Panc1 (cell line): ENCODE measurements at regions not wholly inside any gene's neighbourhood (a gene's known extent, or its start where the extent isn't known, plus 50 kb on each side); places are given as distances from the start of the nearest gene placed in this dataset.

ENCODE experiments used
- ATAC-seq: fragments of 200-7000 bp; cut with Tn5 transposase; 2 replicates; pipeline ENCODE4 v1.9.1; 2020; ENCODE audit warnings: mild to moderate bottlenecking, moderate library complexity
- BruUV-seq: library from RNA; stranded (reverse); fragments of 400-500 nt; replicated peaks from 2 replicates; lab custom pipeline; 2021; lab: Mats Ljungman, UMichigan
- CTCF ChIA-PET: fragments of 300-600 bp; sonication (Branson Sonifier 250); formaldehyde crosslinking; loops from one replicate; lab custom pipeline; 2022; ENCODE audit warnings: antibody characterized with exemption; lab: Charles Lee
- POLR2A ChIA-PET: fragments of 300-600 bp; sonication (Branson Sonifier 250); formaldehyde crosslinking; loops from one replicate; lab custom pipeline; 2022; ENCODE audit warnings: antibody characterized with exemption; lab: Charles Lee
- DNase-seq: peaks from one replicate; pipeline ENCODE4 v3.0.0-alpha.2; 2010; ENCODE audit warnings: low read depth, low spot score
- H3K27ac ChIP-seq: 2 replicates; pipeline ENCODE4 v1.5.1; 2011; ENCODE audit warnings: mild to moderate bottlenecking, low read length, inconsistent platforms
- H3K27me3 ChIP-seq: fragments of 200-500 bp; sonication (Bioruptor generic); 2 replicates; pipeline ENCODE4 v1.6.0; 2014; ENCODE audit warnings: low read length, inconsistent platforms; ENCODE audit not compliant: control insufficient read depth, insufficient read depth
- H3K36me3 ChIP-seq: fragments of 200-500 bp; sonication (Bioruptor generic); 2 replicates; pipeline ENCODE4 v1.5.1; 2014; ENCODE audit warnings: inconsistent platforms, mild to moderate bottlenecking, low read length, moderate library complexity; ENCODE audit not compliant: control insufficient read depth, insufficient read depth
- H3K4me1 ChIP-seq: 2 replicates; pipeline ENCODE4 v1.5.1; 2011; ENCODE audit warnings: inconsistent platforms, mild to moderate bottlenecking, low read length, moderate library complexity; ENCODE audit not compliant: control insufficient read depth, insufficient read depth
- H3K4me3 ChIP-seq, 2 experiments: 2 replicates each; pipeline ENCODE4 v1.5.1; 2011 to 2012; ENCODE audit warnings: low read depth in 2 of 2, low read length in 2 of 2, mild to moderate bottlenecking in 2 of 2, inconsistent platforms in 1 of 2, moderate library complexity in 1 of 2
- H3K9me3 ChIP-seq: fragments of 200-500 bp; sonication (Bioruptor generic); 2 replicates; pipeline ENCODE4 v1.5.1; 2014; ENCODE audit warnings: low read depth, mild to moderate bottlenecking, inconsistent platforms, low read length, moderate library complexity; ENCODE audit not compliant: control insufficient read depth, insufficient read depth
- POLR2AphosphoS5 ChIP-seq: IDR thresholded peaks from 2 replicates; pipeline ENCODE4 v1.6.1; 2012; ENCODE audit warnings: mild to moderate bottlenecking, low read depth, low read length, moderate library complexity
- SIN3A ChIP-seq: IDR thresholded peaks from 2 replicates; pipeline ENCODE4 v1.6.1; 2012; ENCODE audit warnings: low read depth, mild to moderate bottlenecking, low read length, moderate library complexity, borderline replicate concordance; ENCODE audit not compliant: insufficient read depth
- TCF7L2 ChIP-seq: IDR thresholded peaks from 2 replicates; pipeline ENCODE4 v1.6.1; 2011; ENCODE audit warnings: mild to moderate bottlenecking, low read depth, low read length, inconsistent platforms
- in situ Hi-C: cut with HindIII; loops from 2 replicates; pipeline ENCODE4 v1.10.0; 2016; ENCODE audit warnings: low sequenced_read_pairs, low pct_unique_long_range_greater_than_20kb
- intact Hi-C: fragments of 100-400 bp; cut with micrococcal nuclease; formaldehyde crosslinking; loops from one replicate; pipeline ENCODE4 v1.10.0; 2022; ENCODE audit not compliant: unreplicated experiment
- TF ChIP-seq, protein P1 (sequence below): fragments of 450-650 bp; IDR thresholded peaks from 2 replicates; pipeline ENCODE4 v1.5.1; 2017; ENCODE audit warnings: mild to moderate bottlenecking
- TF ChIP-seq, protein P2 (sequence below), 2 experiments: IDR thresholded peaks; 2 replicates each; pipeline ENCODE4 v1.6.1; 2011 to 2012; ENCODE audit warnings: low read depth in 2 of 2, control low read depth in 1 of 2, low read length in 1 of 2, mild to moderate bottlenecking in 1 of 2, moderate library complexity in 1 of 2; ENCODE audit not compliant: insufficient read depth in 1 of 2

DNA sequence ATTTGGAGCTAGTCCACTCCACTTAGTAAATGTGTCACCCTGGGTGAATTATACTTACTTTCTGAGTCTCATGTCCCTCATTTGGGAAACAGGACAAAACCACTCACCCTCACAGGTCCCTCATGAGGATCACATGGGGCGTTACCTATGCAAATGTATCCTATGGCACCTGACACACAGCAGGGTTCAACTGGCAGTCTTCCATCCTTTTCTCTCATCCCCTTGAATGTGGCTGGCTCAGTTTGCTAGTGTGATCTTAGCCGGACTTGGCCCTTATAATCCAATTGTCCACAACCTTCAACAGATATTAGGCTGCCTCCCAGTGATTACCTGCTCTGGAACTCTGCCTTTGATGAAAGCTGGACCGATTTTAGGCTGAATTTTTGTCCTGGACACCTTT, 308.8 kb downstream of the MAP2K6 start:
- TF ChIP-seq TCF7L2: no peak
- no peaks in the 10 kb centered on the region for H3K27me3 ChIP-seq
- H3K36me3 ChIP-seq: no peaks in the 10 kb centered on the region
- BruUV-seq: no TSS peak
- H3K9me3 ChIP-seq: no peaks in the 10 kb centered on the region
- CTCF ChIA-PET: interaction anchor here (0.6 kb wide), 1 partner anchor 420 kb away, joined by 4 read pairs; no protein-coding TSS in a partner anchor
- no peak overlapping the region for H3K27ac ChIP-seq
- POLR2A ChIA-PET: no interaction called here
- intact Hi-C loops (no loop called here), in situ Hi-C loops (no loop called here)
- ATAC-seq (no peak), DNase-seq (no peak)
- no peak overlapping the region for H3K4me3 ChIP-seq
- H3K4me1 ChIP-seq: no peaks in the 10 kb centered on the region

DNA sequence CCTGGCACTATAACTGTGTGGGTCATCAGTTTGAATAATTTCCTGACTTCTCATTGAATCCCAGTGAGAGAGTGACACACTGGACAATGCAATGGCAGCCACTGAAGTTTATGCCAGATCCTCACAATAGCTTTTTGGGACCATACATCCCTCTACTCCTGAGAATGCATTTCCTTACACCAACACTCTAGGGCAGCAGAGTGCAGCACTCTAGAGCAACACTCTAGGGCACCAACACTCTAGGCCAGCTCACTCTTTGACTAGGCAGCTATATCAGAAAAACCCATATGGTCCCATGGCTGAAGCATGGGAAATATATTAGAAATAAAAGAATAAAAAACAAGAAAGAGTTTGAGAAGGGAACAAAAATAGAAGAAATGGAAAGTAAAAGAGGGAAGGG, 309.2 kb downstream of the MAP2K6 start:
- Histone ChIP-seq H3K9me3 (no peaks in the 10 kb centered on the region), H3K4me3 (no peak overlapping the region), H3K27ac (no peak overlapping the region), H3K27me3 (no peaks in the 10 kb centered on the region), H3K4me1 (no peaks in the 10 kb centered on the region), H3K36me3 (no peaks in the 10 kb centered on the region)
- in situ Hi-C loops: no loop called here
- POLR2A ChIA-PET: no interaction called here
- intact Hi-C loops: no loop called here
- ATAC-seq (no peak), DNase-seq (no peak)
- CTCF ChIA-PET: interaction anchor here (0.6 kb wide), 1 partner anchor 420 kb away, joined by 4 read pairs; no protein-coding TSS in a partner anchor
- no TSS peak for BruUV-seq
- TF ChIP-seq POLR2AphosphoS5 (no peak), SIN3A (no peak)
- TF ChIP-seq, protein P1, sequence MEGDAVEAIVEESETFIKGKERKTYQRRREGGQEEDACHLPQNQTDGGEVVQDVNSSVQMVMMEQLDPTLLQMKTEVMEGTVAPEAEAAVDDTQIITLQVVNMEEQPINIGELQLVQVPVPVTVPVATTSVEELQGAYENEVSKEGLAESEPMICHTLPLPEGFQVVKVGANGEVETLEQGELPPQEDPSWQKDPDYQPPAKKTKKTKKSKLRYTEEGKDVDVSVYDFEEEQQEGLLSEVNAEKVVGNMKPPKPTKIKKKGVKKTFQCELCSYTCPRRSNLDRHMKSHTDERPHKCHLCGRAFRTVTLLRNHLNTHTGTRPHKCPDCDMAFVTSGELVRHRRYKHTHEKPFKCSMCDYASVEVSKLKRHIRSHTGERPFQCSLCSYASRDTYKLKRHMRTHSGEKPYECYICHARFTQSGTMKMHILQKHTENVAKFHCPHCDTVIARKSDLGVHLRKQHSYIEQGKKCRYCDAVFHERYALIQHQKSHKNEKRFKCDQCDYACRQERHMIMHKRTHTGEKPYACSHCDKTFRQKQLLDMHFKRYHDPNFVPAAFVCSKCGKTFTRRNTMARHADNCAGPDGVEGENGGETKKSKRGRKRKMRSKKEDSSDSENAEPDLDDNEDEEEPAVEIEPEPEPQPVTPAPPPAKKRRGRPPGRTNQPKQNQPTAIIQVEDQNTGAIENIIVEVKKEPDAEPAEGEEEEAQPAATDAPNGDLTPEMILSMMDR: peak; percentile 28; the same call in 1 of the 2 replicates
- TF ChIP-seq, protein P2, sequence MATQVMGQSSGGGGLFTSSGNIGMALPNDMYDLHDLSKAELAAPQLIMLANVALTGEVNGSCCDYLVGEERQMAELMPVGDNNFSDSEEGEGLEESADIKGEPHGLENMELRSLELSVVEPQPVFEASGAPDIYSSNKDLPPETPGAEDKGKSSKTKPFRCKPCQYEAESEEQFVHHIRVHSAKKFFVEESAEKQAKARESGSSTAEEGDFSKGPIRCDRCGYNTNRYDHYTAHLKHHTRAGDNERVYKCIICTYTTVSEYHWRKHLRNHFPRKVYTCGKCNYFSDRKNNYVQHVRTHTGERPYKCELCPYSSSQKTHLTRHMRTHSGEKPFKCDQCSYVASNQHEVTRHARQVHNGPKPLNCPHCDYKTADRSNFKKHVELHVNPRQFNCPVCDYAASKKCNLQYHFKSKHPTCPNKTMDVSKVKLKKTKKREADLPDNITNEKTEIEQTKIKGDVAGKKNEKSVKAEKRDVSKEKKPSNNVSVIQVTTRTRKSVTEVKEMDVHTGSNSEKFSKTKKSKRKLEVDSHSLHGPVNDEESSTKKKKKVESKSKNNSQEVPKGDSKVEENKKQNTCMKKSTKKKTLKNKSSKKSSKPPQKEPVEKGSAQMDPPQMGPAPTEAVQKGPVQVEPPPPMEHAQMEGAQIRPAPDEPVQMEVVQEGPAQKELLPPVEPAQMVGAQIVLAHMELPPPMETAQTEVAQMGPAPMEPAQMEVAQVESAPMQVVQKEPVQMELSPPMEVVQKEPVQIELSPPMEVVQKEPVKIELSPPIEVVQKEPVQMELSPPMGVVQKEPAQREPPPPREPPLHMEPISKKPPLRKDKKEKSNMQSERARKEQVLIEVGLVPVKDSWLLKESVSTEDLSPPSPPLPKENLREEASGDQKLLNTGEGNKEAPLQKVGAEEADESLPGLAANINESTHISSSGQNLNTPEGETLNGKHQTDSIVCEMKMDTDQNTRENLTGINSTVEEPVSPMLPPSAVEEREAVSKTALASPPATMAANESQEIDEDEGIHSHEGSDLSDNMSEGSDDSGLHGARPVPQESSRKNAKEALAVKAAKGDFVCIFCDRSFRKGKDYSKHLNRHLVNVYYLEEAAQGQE (IDR thresholded peaks at IDR 0.05; ENCODE audit: insufficient read depth in 1 of 2, low read depth in 2 of 2, low read length in 1 of 2): no peak

DNA sequence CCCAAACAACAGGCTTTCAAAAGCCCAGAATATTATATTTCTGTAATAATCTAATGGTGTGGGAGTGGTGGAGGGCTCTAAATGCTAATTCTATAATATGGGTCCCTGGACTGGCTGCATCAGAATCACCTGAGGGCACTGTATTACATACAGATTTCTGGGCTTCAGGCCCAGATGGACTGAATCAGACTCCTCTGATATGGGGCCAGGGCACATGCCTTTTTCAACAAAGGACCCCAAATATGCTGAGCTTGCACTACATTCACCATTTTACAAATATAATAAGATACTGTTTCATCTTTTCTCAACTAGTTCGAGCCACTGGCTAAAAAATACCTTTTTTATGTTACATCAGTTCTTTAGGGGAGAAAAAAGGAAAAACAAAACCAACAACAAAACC, 309.7 kb downstream of the MAP2K6 start:
- ChIA-PET CTCF (no interaction called here), POLR2A (no interaction called here)
- in situ Hi-C loops (no loop called here), intact Hi-C loops (no loop called here)
- Histone ChIP-seq H3K27me3 (no peaks in the 10 kb centered on the region), H3K4me3 (no peak overlapping the region), H3K36me3 (no peaks in the 10 kb centered on the region), H3K27ac (no peak overlapping the region), H3K9me3 (no peaks in the 10 kb centered on the region), H3K4me1 (no peaks in the 10 kb centered on the region)
- TF ChIP-seq TCF7L2 (no peak), POLR2AphosphoS5 (no peak), SIN3A (no peak)
- TF ChIP-seq, protein P1: no peak
- TF ChIP-seq, protein P2 (IDR thresholded peaks at IDR 0.05; ENCODE audit: insufficient read depth in 1 of 2, low read depth in 2 of 2, low read length in 1 of 2): no peak
- DNase-seq (no peak), ATAC-seq (no peak)
- BruUV-seq: no TSS peak
